K562 (cell line): ENCODE measurements at regions not wholly inside any gene's neighbourhood (a gene's known extent, or its start where the extent isn't known, plus 50 kb on each side); places are given as distances from the start of the nearest gene placed in this dataset.

Source experiments
- SETDB1 ChIP-seq: IDR thresholded peaks from one replicate; pipeline ENCODE4 v1.6.1; 2012; ENCODE audit warnings: low read length, control low read depth, inconsistent platforms
- ZBTB7A ChIP-seq: IDR thresholded peaks from 2 replicates; pipeline ENCODE4 v1.6.1; 2011; ENCODE audit warnings: low read depth, mild to moderate bottlenecking, low read length, moderate library complexity, borderline replicate concordance; ENCODE audit not compliant: control insufficient read depth

GRCh38 chr6:105645958-105646357 lies 243.1 kb upstream of the PREP start:
- TF ChIP-seq ZBTB7A (no peak), SETDB1 (no peak)
